Right cardiac atrium (tissue), 5 donors: ENCODE measurements at regions not wholly inside any gene's neighbourhood (a gene's known extent, or its start where the extent isn't known, plus 50 kb on each side); places are given as distances from the start of the nearest gene placed in this dataset.
A peak's percentile ranks its signal among the peaks of the same experiment; 100 is the strongest.

Experiments used
- ATAC-seq, 2 donors: fragments of 200-7000 bp; cut with Tn5 transposase; one replicate each; pipeline versions ENCODE4 v1.8.0 to v1.9.1; 2020; ENCODE audit warnings: moderate library complexity in 2 of 2, mild to moderate bottlenecking in 1 of 2
- DNase-seq, 3 donors: peaks; one replicate each; pipeline ENCODE4 v3.0.0-alpha.2; 2020
- H3K27ac ChIP-seq: one replicate; pipeline ENCODE4 v1.5.1; 2013; ENCODE audit warnings: mild to moderate bottlenecking, low read length, control low read depth, moderate library complexity
- H3K27me3 ChIP-seq: one replicate; pipeline ENCODE4 v1.6.1; 2013; ENCODE audit not compliant: control insufficient read depth, insufficient read depth
- H3K4me1 ChIP-seq: one replicate; pipeline ENCODE4 v1.6.1; 2013; ENCODE audit warnings: low read length; ENCODE audit not compliant: control insufficient read depth, insufficient read depth
- H3K4me3 ChIP-seq: one replicate; pipeline ENCODE4 v1.5.1; 2013; ENCODE audit warnings: low read length, control low read depth
- H3K9me3 ChIP-seq: one replicate; pipeline ENCODE4 v1.6.1; 2013; ENCODE audit warnings: low read length; ENCODE audit not compliant: control insufficient read depth
- WGBS: extraction: QIAGEN DNeasy Blood & Tissue Kit; methylation state at CpG from one replicate; pipeline ENCODE4 v1.1.7; 2013; 5-methylcytosine and 5-hydroxymethylcytosine counted together
- intact Hi-C, 4 donors: fragments of 100-400 bp; cut with DNase I; formaldehyde crosslinking; loops; one replicate each; pipeline versions ENCODE4 v1.11.0 to v1.14.0; 2022 to 2023
- donor health status: healthy with polysubstance abuse.
- donor health status: DM: no; HTN: yes; CAD: no.
- donor health status: DM: no; HTN: no; CAD: no.
- donor health status: DM: no; HTN: yes; CAD: no; lungs with severe emphysema.
- donor health status: DM: yes; HTN: yes; CAD: no.

- DNase-seq = no peak
Observed at GRCh38 chr16:89027281-89027680, 50.3 kb upstream of the CBFA2T3 start.

GRCh38 chr16:89031715-89032659 is 55.0 kb upstream of the CBFA2T3 start:
- ATAC-seq (peak; percentile 21 to 54), DNase-seq (peak; percentile 18 to 61 (median 52))
- Histone ChIP-seq H3K4me3 (no peak overlapping the region), H3K27me3 (no peaks in the 10 kb centered on the region), H3K4me1 (no peaks in the 10 kb centered on the region), H3K27ac (no peak overlapping the region), H3K9me3 (no peaks in the 10 kb centered on the region)
- WGBS = 79% methylated on average over 24 of the region's 24 CpGs
- intact Hi-C loops = no loop called here

More at GRCh38 chr16:89027281-89027680, 50.3 kb upstream of the CBFA2T3 start:
- Histone ChIP-seq H3K27me3 (no peaks in the 10 kb centered on the region), H3K4me3 (no peak overlapping the region), H3K9me3 (peaks cover 3% of the 10 kb centered on the region), H3K27ac (no peak overlapping the region), H3K4me1 (no peaks in the 10 kb centered on the region)
- WGBS = 62% methylated on average over 1 of the region's 1 CpG
- intact Hi-C loops = no loop called here
- ATAC-seq = no peak

GRCh38 chr16:89033304-89033703 is 56.3 kb upstream of the CBFA2T3 start:
- DNase-seq = peak; percentile 1 to 28 (median 22)
- Histone ChIP-seq H3K4me1 (no peaks in the 10 kb centered on the region), H3K9me3 (no peaks in the 10 kb centered on the region), H3K27ac (no peak overlapping the region), H3K4me3 (no peak overlapping the region), H3K27me3 (no peaks in the 10 kb centered on the region)
- intact Hi-C loops = no loop called here
- WGBS = 85% methylated on average over 10 of the region's 10 CpGs
- ATAC-seq = no peak

- Histone ChIP-seq H3K4me3 (no peak overlapping the region), H3K27me3 (no peaks in the 10 kb centered on the region), H3K27ac (no peak overlapping the region), H3K9me3 (no peaks in the 10 kb centered on the region), H3K4me1 (no peaks in the 10 kb centered on the region)
- WGBS = 87% methylated on average over 31 of the region's 31 CpGs
- ATAC-seq (no peak), DNase-seq (peak; percentile 2 to 32 (median 31))
- intact Hi-C loops = no loop called here
Observed at GRCh38 chr16:89033796-89034572, 57.0 kb upstream of the CBFA2T3 start.

GRCh38 chr16:89034573-89034961 is 57.6 kb upstream of the CBFA2T3 start:
- WGBS = 50% methylated on average over 10 of the region's 10 CpGs
- intact Hi-C loops = no loop called here
- Histone ChIP-seq H3K9me3 (no peaks in the 10 kb centered on the region), H3K27ac (no peak overlapping the region), H3K4me3 (no peak overlapping the region), H3K4me1 (no peaks in the 10 kb centered on the region), H3K27me3 (no peaks in the 10 kb centered on the region)
- ATAC-seq (no peak), DNase-seq (peak in 2 of 3 donors; percentile 6 to 32)

- H3K27me3 ChIP-seq = no peaks in the 10 kb centered on the region
- no peaks in the 10 kb centered on the region for H3K9me3 ChIP-seq
- peak in 1 of 3 donors; percentile 1 for DNase-seq
- H3K27ac ChIP-seq = no peak overlapping the region
- ATAC-seq = no peak
- no peak overlapping the region for H3K4me3 ChIP-seq
- H3K4me1 ChIP-seq = no peaks in the 10 kb centered on the region
- intact Hi-C loops = no loop called here
- 49% methylated on average over 23 of the region's 23 CpGs for WGBS
Observed at GRCh38 chr16:89034971-89035668, 58.1 kb upstream of the CBFA2T3 start.

GRCh38 chr16:89035669-89036570 is 57.7 kb upstream of the ACSF3 start:
- no peak for ATAC-seq
- intact Hi-C loops = no loop called here
- no peak overlapping the region for H3K27ac ChIP-seq
- H3K4me3 ChIP-seq = no peak overlapping the region
- no peaks in the 10 kb centered on the region for H3K27me3 ChIP-seq
- peak in 2 of 3 donors; percentile 2 to 13 for DNase-seq
- no peaks in the 10 kb centered on the region for H3K9me3 ChIP-seq
- WGBS = 60% methylated on average over 22 of the region's 22 CpGs
- H3K4me1 ChIP-seq = no peaks in the 10 kb centered on the region

- Histone ChIP-seq H3K4me3 (no peak overlapping the region), H3K4me1 (no peaks in the 10 kb centered on the region), H3K9me3 (no peaks in the 10 kb centered on the region), H3K27ac (no peak overlapping the region), H3K27me3 (no peaks in the 10 kb centered on the region)
- no peak for ATAC-seq
- 85% methylated on average over 15 of the region's 15 CpGs for WGBS
- intact Hi-C loops = no loop called here
- peak; percentile 2 to 45 (median 16) for DNase-seq
Observed at GRCh38 chr16:89036776-89037175, 56.9 kb upstream of the ACSF3 start.

- intact Hi-C loops = no loop called here
- H3K4me1 ChIP-seq = no peaks in the 10 kb centered on the region
- 45% methylated on average over 30 of the region's 30 CpGs for WGBS
- no peak overlapping the region for H3K27ac ChIP-seq
- no peaks in the 10 kb centered on the region for H3K27me3 ChIP-seq
- no peak overlapping the region for H3K4me3 ChIP-seq
- no peaks in the 10 kb centered on the region for H3K9me3 ChIP-seq
- ATAC-seq (peak in 1 of 2 donors; percentile 33), DNase-seq (peak; percentile 13 to 72 (median 67))
Observed at GRCh38 chr16:89037261-89038152, 56.1 kb upstream of the ACSF3 start.
